ENCODE measurements at regions not wholly inside any gene's neighbourhood (a gene's known extent, or its start where the extent isn't known, plus 50 kb on each side); places are given as distances from the start of the nearest gene placed in this dataset.

- intact Hi-C loops (cut with micrococcal nuclease), result no loop called here
- no peaks in the 10 kb centered on the region for H3K27me3 Mint-ChIP-seq (ENCODE audit: low read depth in 2 of 2)
- no peak overlapping the region for H3K4me3 Mint-ChIP-seq
- H3K9me3 Mint-ChIP-seq, result peaks cover 0 to 2% of the 10 kb centered on the region in 2 donors
- TF ChIP-seq CTCF (IDR thresholded peaks at IDR 0.05), result no peak
- Histone ChIP-seq H3K9me3 (ENCODE audit: control insufficient read depth, insufficient read depth, low read length) (no peaks in the 10 kb centered on the region), H3K27ac (ENCODE audit: low read length) (no peak overlapping the region), H3K4me3 (ENCODE audit: low read length) (no peak overlapping the region), H3K27me3 (ENCODE audit: control insufficient read depth, insufficient read depth, low read length) (no peaks in the 10 kb centered on the region), H3K4me1 (ENCODE audit: control insufficient read depth, insufficient read depth, low read length) (no peaks in the 10 kb centered on the region), H3K36me3 (ENCODE audit: control insufficient read depth, insufficient read depth, low read length) (no peaks in the 10 kb centered on the region)
- ATAC-seq (no peak), DNase-seq (no peak)
- no peak overlapping the region for H3K27ac Mint-ChIP-seq
- H3K4me1 Mint-ChIP-seq, result no peaks in the 10 kb centered on the region
- H3K36me3 Mint-ChIP-seq, result no peaks in the 10 kb centered on the region
Observed at GRCh38 chr4:35644591-35644990, 599.7 kb downstream of the ARAP2 start.

- ATAC-seq (no peak), DNase-seq (no peak)
- Histone ChIP-seq H3K4me1 (ENCODE audit: control insufficient read depth, insufficient read depth, low read length) (no peaks in the 10 kb centered on the region), H3K4me3 (ENCODE audit: low read length) (no peak overlapping the region), H3K9me3 (ENCODE audit: control insufficient read depth, insufficient read depth, low read length) (no peaks in the 10 kb centered on the region), H3K36me3 (ENCODE audit: control insufficient read depth, insufficient read depth, low read length) (no peaks in the 10 kb centered on the region), H3K27ac (ENCODE audit: low read length) (no peak overlapping the region), H3K27me3 (ENCODE audit: control insufficient read depth, insufficient read depth, low read length) (no peaks in the 10 kb centered on the region)
- no peak for TF ChIP-seq CTCF (IDR thresholded peaks at IDR 0.05)
- Mint-ChIP-seq H3K27me3 (ENCODE audit: low read depth in 2 of 2) (no peaks in the 10 kb centered on the region), H3K27ac (no peak overlapping the region), H3K9me3 (peaks cover 0 to 2% of the 10 kb centered on the region in 2 donors), H3K4me3 (no peak overlapping the region), H3K4me1 (no peaks in the 10 kb centered on the region), H3K36me3 (no peaks in the 10 kb centered on the region)
- 94% methylated on average over 3 of the region's 3 CpGs for WGBS (ENCODE audit: insufficient coverage)
- intact Hi-C loops (cut with micrococcal nuclease), result no loop called here
Observed at GRCh38 chr4:35649011-35649410, 595.3 kb downstream of the ARAP2 start.

- Mint-ChIP-seq H3K36me3 (no peaks in the 10 kb centered on the region), H3K27me3 (ENCODE audit: low read depth in 2 of 2) (no peaks in the 10 kb centered on the region), H3K27ac (no peak overlapping the region), H3K9me3 (peaks cover 0 to 2% of the 10 kb centered on the region in 2 donors), H3K4me3 (no peak overlapping the region), H3K4me1 (no peaks in the 10 kb centered on the region)
- no peak overlapping the region for H3K4me3 ChIP-seq (ENCODE audit: low read length)
- DNase-seq, result no peak
- no peaks in the 10 kb centered on the region for H3K36me3 ChIP-seq (ENCODE audit: control insufficient read depth, insufficient read depth, low read length)
- ATAC-seq, result no peak
- TF ChIP-seq CTCF (IDR thresholded peaks at IDR 0.05), result no peak
- intact Hi-C loops (cut with micrococcal nuclease), result no loop called here
- no peak overlapping the region for H3K27ac ChIP-seq (ENCODE audit: low read length)
- H3K27me3 ChIP-seq (ENCODE audit: control insufficient read depth, insufficient read depth, low read length), result no peaks in the 10 kb centered on the region
- no peaks in the 10 kb centered on the region for H3K9me3 ChIP-seq (ENCODE audit: control insufficient read depth, insufficient read depth, low read length)
- H3K4me1 ChIP-seq (ENCODE audit: control insufficient read depth, insufficient read depth, low read length), result no peaks in the 10 kb centered on the region
Observed at GRCh38 chr4:35649778-35650177, 594.5 kb downstream of the ARAP2 start.

GRCh38 chr4:35652197-35652596 is 592.1 kb downstream of the ARAP2 start:
- Mint-ChIP-seq H3K36me3 (no peaks in the 10 kb centered on the region), H3K4me1 (no peaks in the 10 kb centered on the region), H3K27ac (no peak overlapping the region), H3K9me3 (peaks cover 0 to 2% of the 10 kb centered on the region in 2 donors), H3K4me3 (no peak overlapping the region), H3K27me3 (ENCODE audit: low read depth in 2 of 2) (no peaks in the 10 kb centered on the region)
- intact Hi-C loops (cut with micrococcal nuclease), result no loop called here
- DNase-seq (no peak), ATAC-seq (no peak)
- H3K36me3 ChIP-seq (ENCODE audit: control insufficient read depth, insufficient read depth, low read length), result no peaks in the 10 kb centered on the region
- H3K27ac ChIP-seq (ENCODE audit: low read length), result no peak overlapping the region
- H3K27me3 ChIP-seq (ENCODE audit: control insufficient read depth, insufficient read depth, low read length), result no peaks in the 10 kb centered on the region
- H3K9me3 ChIP-seq (ENCODE audit: control insufficient read depth, insufficient read depth, low read length), result no peaks in the 10 kb centered on the region
- WGBS (ENCODE audit: insufficient coverage), result 83% methylated on average over 4 of the region's 4 CpGs
- TF ChIP-seq CTCF (IDR thresholded peaks at IDR 0.05), result no peak
- H3K4me3 ChIP-seq (ENCODE audit: low read length), result no peak overlapping the region
- H3K4me1 ChIP-seq (ENCODE audit: control insufficient read depth, insufficient read depth, low read length), result no peaks in the 10 kb centered on the region

All from natural killer cell (primary cell).